Cardiac fibroblast (primary cell): ENCODE measurements at regions not wholly inside any gene's neighbourhood (a gene's known extent, or its start where the extent isn't known, plus 50 kb on each side); places are given as distances from the start of the nearest gene placed in this dataset.

Source experiments
- DNase-seq, 2 donors: peaks; one replicate each; pipeline versions ENCODE4 v3.0.0 to v3.0.0-alpha.2; 2010; ENCODE audit warnings: low read depth in 2 of 2
- H3K4me3 ChIP-seq, 2 donors: replicated peaks in 1 of 2; 1 replicate in 1 of 2; 2 replicates in 1 of 2; pipeline ENCODE4 v1.5.1; 2011; ENCODE audit warnings: low read depth in 2 of 2, low read length in 2 of 2, mild to moderate bottlenecking in 2 of 2, moderate library complexity in 1 of 2
- CTCF ChIP-seq: IDR thresholded peaks from one replicate; pipeline ENCODE4 v1.5.1; 2011; ENCODE audit warnings: low read depth, mild to moderate bottlenecking, low read length, inconsistent platforms

GRCh38 chr3:140829796-140830195 lies 111.8 kb upstream of the SLC25A36 start:
- no peak for TF ChIP-seq CTCF
- H3K4me3 ChIP-seq = no peak overlapping the region
- no peak for DNase-seq

- no peak overlapping the region for H3K4me3 ChIP-seq
- DNase-seq = no peak
- no peak for TF ChIP-seq CTCF
Measured at GRCh38 chr3:140830391-140830790, 111.2 kb upstream of the SLC25A36 start.

GRCh38 chr3:140832883-140833282 lies 108.8 kb upstream of the SLC25A36 start:
- DNase-seq = no peak
- no peak overlapping the region for H3K4me3 ChIP-seq
- no peak for TF ChIP-seq CTCF

GRCh38 chr3:140834266-140835037 lies 107.2 kb upstream of the SLC25A36 start:
- no peak overlapping the region for H3K4me3 ChIP-seq
- TF ChIP-seq CTCF = no peak
- peak in 1 of 2 donors; percentile 22 for DNase-seq

- DNase-seq = no peak
- no peak for TF ChIP-seq CTCF
- H3K4me3 ChIP-seq = no peak overlapping the region
Measured at GRCh38 chr3:140842984-140843649, 98.5 kb upstream of the SLC25A36 start.

- H3K4me3 ChIP-seq = no peak overlapping the region
- TF ChIP-seq CTCF = no peak
- no peak for DNase-seq
Measured at GRCh38 chr3:140843656-140844055, 98.0 kb upstream of the SLC25A36 start.

GRCh38 chr3:140844072-140844471 lies 97.6 kb upstream of the SLC25A36 start:
- no peak overlapping the region for H3K4me3 ChIP-seq
- no peak for DNase-seq
- TF ChIP-seq CTCF = no peak
